B cell (primary cell): ENCODE measurements at regions not wholly inside any gene's neighbourhood (a gene's known extent, or its start where the extent isn't known, plus 50 kb on each side); places are given as distances from the start of the nearest gene placed in this dataset.

ENCODE experiments used
- ATAC-seq: fragments of 200-7000 bp; cut with Tn5 transposase; one replicate; pipeline ENCODE4 v1.10.0; 2021; ENCODE audit warnings: low read depth, mild to moderate bottlenecking, moderate number of reproducible peaks, moderate library complexity
- CTCF ChIA-PET: fragments of 350-600 bp; sonication (Branson Sonifier 250); formaldehyde crosslinking; loops from one replicate; lab custom pipeline; 2021; ENCODE audit warnings: antibody characterized with exemption, inconsistent platforms; lab: Charles Lee
- POLR2A ChIA-PET: fragments of 350-600 bp; sonication (Branson Sonifier 250); formaldehyde crosslinking; loops from one replicate; lab custom pipeline; 2021; ENCODE audit warnings: antibody characterized with exemption; lab: Charles Lee
- DNase-seq: peaks from one replicate; pipeline ENCODE4 v3.0.0; 2013
- H2AFZ ChIP-seq: 2 replicates; pipeline ENCODE4 v1.6.1; 2012; ENCODE audit warnings: mild to moderate bottlenecking, low read depth, low read length; ENCODE audit not compliant: insufficient read depth, poor library complexity, severe bottlenecking
- H3K27ac ChIP-seq, 2 donors: 1 replicate in 1 of 2; 2 replicates in 1 of 2; pipeline ENCODE4 v1.5.1; 2012 to 2013; ENCODE audit warnings: low read length in 2 of 2, mild to moderate bottlenecking in 2 of 2, moderate library complexity in 1 of 2
- H3K27me3 ChIP-seq, 4 experiments: fragments of 200-600 bp in 1 of 4; sonication (generic) in 1 of 4; replicated peaks in 1 of 4; 1 replicate in 2 of 4; 2 replicates in 2 of 4; pipeline versions ENCODE4 v1.6.1 to v1.7.0; 2013 to 2016; ENCODE audit warnings: low read length in 3 of 4, mild to moderate bottlenecking in 2 of 4, mixed read lengths in 1 of 4, moderate library complexity in 1 of 4; ENCODE audit not compliant: insufficient read depth in 4 of 4, control insufficient read depth in 3 of 4; ENCODE audit errors: control extremely low read depth in 1 of 4
- H3K36me3 ChIP-seq, 2 experiments: replicated peaks in 1 of 2; 1 replicate in 1 of 2; 2 replicates in 1 of 2; pipeline versions ENCODE4 v1.6.1 to v1.7.1; 2013; ENCODE audit warnings: low read length in 1 of 2; ENCODE audit not compliant: insufficient read depth in 2 of 2, control insufficient read depth in 1 of 2; ENCODE audit errors: control extremely low read depth in 1 of 2, extremely low read depth in 1 of 2
- H3K4me1 ChIP-seq, 2 donors: fragments of 200-600 bp in 1 of 2; sonication (generic) in 1 of 2; 1 replicate in 1 of 2; 2 replicates in 1 of 2; pipeline versions ENCODE4 v1.5.1 to v1.6.1; 2013 to 2017; ENCODE audit warnings: low read length in 2 of 2; ENCODE audit not compliant: control insufficient read depth in 2 of 2, insufficient read depth in 2 of 2
- H3K4me2 ChIP-seq: replicated peaks from 2 replicates; pipeline ENCODE3; 2012; ENCODE audit warnings: mild to moderate bottlenecking, low read depth, low read length; ENCODE audit not compliant: poor library complexity, severe bottlenecking
- H3K4me3 ChIP-seq, 5 experiments: fragments of 200-600 bp in 1 of 5; sonication (generic) in 1 of 5; 1 replicate in 3 of 5; 2 replicates in 2 of 5; pipeline versions ENCODE4 v1.5.1 to v1.7.0; 2011 to 2016; ENCODE audit warnings: low read length in 4 of 5, mild to moderate bottlenecking in 4 of 5, low read depth in 2 of 5, control low read depth in 1 of 5, moderate library complexity in 1 of 5; ENCODE audit not compliant: insufficient read depth in 1 of 5; ENCODE audit errors: control extremely low read depth in 1 of 5, extremely low read depth in 1 of 5
- H3K79me2 ChIP-seq: fragments of 200-600 bp; sonication (generic); one replicate; pipeline ENCODE4 v1.6.0; 2016; ENCODE audit warnings: low read length; ENCODE audit not compliant: control insufficient read depth, insufficient read depth
- H3K9ac ChIP-seq: fragments of 200-600 bp; sonication (generic); 2 replicates; pipeline ENCODE4 v1.6.1; 2017; ENCODE audit warnings: mild to moderate bottlenecking, low read length, moderate library complexity
- H3K9me3 ChIP-seq, 3 donors: one replicate each; pipeline versions ENCODE4 v1.6.1 to v1.7.1; 2013; ENCODE audit warnings: low read length in 2 of 3; ENCODE audit not compliant: control insufficient read depth in 2 of 3, insufficient read depth in 1 of 3; ENCODE audit errors: control extremely low read depth in 1 of 3
- H4K20me1 ChIP-seq: 2 replicates; pipeline ENCODE4 v1.6.0; 2012; ENCODE audit warnings: mild to moderate bottlenecking, low read length; ENCODE audit not compliant: insufficient read depth, control insufficient read depth, poor library complexity, severe bottlenecking
- H3K27ac Mint-ChIP-seq: one replicate; pipeline ENCODE4 v1.8.0; 2021; ENCODE audit warnings: mixed read lengths
- H3K27me3 Mint-ChIP-seq: one replicate; pipeline ENCODE4 v1.8.0; 2021; ENCODE audit warnings: mixed read lengths
- H3K4me1 Mint-ChIP-seq: one replicate; pipeline ENCODE4 v1.8.0; 2021; ENCODE audit warnings: mixed read lengths
- H3K4me3 Mint-ChIP-seq: one replicate; pipeline ENCODE4 v1.8.0; 2021; ENCODE audit warnings: mixed read lengths
- H3K9me3 Mint-ChIP-seq: one replicate; pipeline ENCODE4 v1.8.0; 2022; ENCODE audit warnings: mixed read lengths; ENCODE audit not compliant: insufficient read depth
- CTCF ChIP-seq: fragments of 200-600 bp; IDR thresholded peaks from one replicate; pipeline ENCODE4 v1.8.0; 2022; ENCODE audit warnings: antibody characterized with exemption, mild to moderate bottlenecking
- EZH2 ChIP-seq: IDR thresholded peaks from 2 replicates; pipeline ENCODE4 v1.6.1; 2012; ENCODE audit warnings: borderline replicate concordance, low read depth, mild to moderate bottlenecking, moderate library complexity, low read length; ENCODE audit not compliant: insufficient read depth, poor library complexity, severe bottlenecking
- WGBS: methylation state at CpG from one replicate; pipeline ENCODE4 v1.1.5; 2013; ENCODE audit warnings: missing lambda C conversion rate; ENCODE audit not compliant: insufficient coverage; 5-methylcytosine and 5-hydroxymethylcytosine counted together
- intact Hi-C: fragments of 100-400 bp; cut with micrococcal nuclease; formaldehyde crosslinking; loops from one replicate; pipeline ENCODE4 v1.10.0; 2022

GRCh38 chrY:15343522-15343921 lies 819.2 kb downstream of the NLGN4Y start:
- H3K4me3 Mint-ChIP-seq = no peak overlapping the region
- no peaks in the 10 kb centered on the region for H4K20me1 ChIP-seq
- TF ChIP-seq EZH2 (no peak), CTCF (no peak)

GRCh38 chrY:15345471-15346155 lies 821.3 kb downstream of the NLGN4Y start:
- peaks cover 2% of the 10 kb centered on the region for H3K9me3 Mint-ChIP-seq
- no peaks in the 10 kb centered on the region for H3K27me3 ChIP-seq
- intact Hi-C loops = no loop called here

More at GRCh38 chrY:15343522-15343921, 819.2 kb downstream of the NLGN4Y start:
- no CpG with 5 or more reads among the region's 4 CpGs for WGBS
- H3K9me3 Mint-ChIP-seq = peaks cover 2% of the 10 kb centered on the region
- Histone ChIP-seq H3K4me1 (no peaks in the 10 kb centered on the region), H3K4me2 (no peak overlapping the region), H2AFZ (no peak overlapping the region), H3K27ac (no peak overlapping the region), H3K9me3 (peaks cover 0 to 4% (median 0%) of the 10 kb centered on the region in 3 donors), H3K27me3 (no peaks in the 10 kb centered on the region), H3K9ac (no peak overlapping the region), H3K79me2 (no peaks in the 10 kb centered on the region), H3K36me3 (no peaks in the 10 kb centered on the region), H3K4me3 (no peak overlapping the region)
- H3K27ac Mint-ChIP-seq = no peak overlapping the region
- no peaks in the 10 kb centered on the region for H3K4me1 Mint-ChIP-seq
- intact Hi-C loops = no loop called here
- ChIA-PET CTCF (no interaction called here), POLR2A (no interaction called here)
- no peaks in the 10 kb centered on the region for H3K27me3 Mint-ChIP-seq
- no peak for DNase-seq
- no peak for ATAC-seq

More at GRCh38 chrY:15345471-15346155, 821.3 kb downstream of the NLGN4Y start:
- Histone ChIP-seq H3K4me3 (no peak overlapping the region), H2AFZ (no peak overlapping the region), H4K20me1 (no peaks in the 10 kb centered on the region), H3K4me2 (no peak overlapping the region), H3K4me1 (no peaks in the 10 kb centered on the region), H3K9ac (no peak overlapping the region), H3K36me3 (no peaks in the 10 kb centered on the region), H3K27ac (no peak overlapping the region), H3K79me2 (no peaks in the 10 kb centered on the region), H3K9me3 (peaks cover 0 to 4% (median 0%) of the 10 kb centered on the region in 3 donors)
- WGBS = no CpG with 5 or more reads among the region's 4 CpGs
- no peak for ATAC-seq
- CTCF ChIA-PET = no interaction called here
- no peak for TF ChIP-seq CTCF
- TF ChIP-seq EZH2 = no peak
- no peaks in the 10 kb centered on the region for H3K4me1 Mint-ChIP-seq
- DNase-seq = no peak
- POLR2A ChIA-PET = no interaction called here
- H3K4me3 Mint-ChIP-seq = no peak overlapping the region
- no peaks in the 10 kb centered on the region for H3K27me3 Mint-ChIP-seq
- no peak overlapping the region for H3K27ac Mint-ChIP-seq
